Right ventricle myocardium superior (tissue), 1 donor: ENCODE measurements at regions not wholly inside any gene's neighbourhood (a gene's known extent, or its start where the extent isn't known, plus 50 kb on each side); places are given as distances from the start of the nearest gene placed in this dataset.

ENCODE experiments used
- ATAC-seq: fragments of 200-7000 bp; cut with Tn5 transposase; one replicate; pipeline ENCODE4 v1.9.1; 2020; ENCODE audit warnings: mild to moderate bottlenecking; ENCODE audit not compliant: poor library complexity
- DNase-seq: peaks from one replicate; pipeline ENCODE4 v3.0.0-alpha.2; 2020
- intact Hi-C: fragments of 100-400 bp; cut with DNase I; formaldehyde crosslinking; loops from one replicate; pipeline ENCODE4 v1.11.2; 2022
- donor health status: DM: no; HTN: yes; CAD: no; lungs with severe emphysema.

GRCh38 chr13:76449716-76450115 lies 436.5 kb downstream of the KCTD12 start:
- ATAC-seq (no peak), DNase-seq (no peak)
- intact Hi-C loops: no loop called here

DNA sequence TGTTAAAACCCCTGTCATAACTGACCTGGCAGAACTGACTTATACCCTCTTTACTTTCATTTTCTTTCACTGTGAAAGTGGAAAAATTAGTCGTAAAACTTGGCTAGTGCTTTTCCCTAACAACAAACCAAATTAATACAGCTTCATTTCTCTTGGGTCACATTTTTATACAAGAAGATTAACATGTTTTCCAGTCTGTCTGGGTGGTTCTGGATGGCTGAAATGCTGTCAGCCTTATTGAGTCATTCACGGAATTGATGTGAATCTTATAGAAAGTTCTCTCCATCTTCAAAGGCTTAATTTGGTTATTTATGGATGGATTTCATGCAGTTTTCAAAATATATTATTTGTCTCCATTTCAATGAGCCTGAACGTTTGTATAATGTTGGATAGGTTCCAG lies 440.0 kb downstream of the KCTD12 start:
- ATAC-seq (no peak), DNase-seq (no peak)
- intact Hi-C loops: no loop called here

DNA sequence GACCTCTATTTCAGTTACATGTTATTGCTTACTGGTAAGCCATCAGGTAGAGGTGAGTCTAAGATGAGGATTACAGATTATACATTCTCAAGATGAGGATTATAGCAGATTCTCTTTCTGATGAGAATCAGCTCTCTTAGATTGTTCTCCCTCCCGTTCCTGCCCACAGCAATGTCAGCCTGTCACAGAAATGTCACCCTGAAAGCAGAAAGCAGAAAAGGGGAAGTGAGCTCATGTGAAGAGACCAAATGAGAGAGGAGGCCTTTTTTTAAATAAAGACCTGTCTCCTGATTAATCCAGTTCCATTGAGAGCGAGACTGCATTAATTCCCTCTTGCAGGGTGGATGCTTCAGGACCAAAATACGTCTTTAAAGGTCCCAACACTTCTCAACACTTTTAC lies 445.6 kb downstream of the KCTD12 start:
- ATAC-seq: no peak
- no peak for DNase-seq
- intact Hi-C loops: no loop called here

DNA sequence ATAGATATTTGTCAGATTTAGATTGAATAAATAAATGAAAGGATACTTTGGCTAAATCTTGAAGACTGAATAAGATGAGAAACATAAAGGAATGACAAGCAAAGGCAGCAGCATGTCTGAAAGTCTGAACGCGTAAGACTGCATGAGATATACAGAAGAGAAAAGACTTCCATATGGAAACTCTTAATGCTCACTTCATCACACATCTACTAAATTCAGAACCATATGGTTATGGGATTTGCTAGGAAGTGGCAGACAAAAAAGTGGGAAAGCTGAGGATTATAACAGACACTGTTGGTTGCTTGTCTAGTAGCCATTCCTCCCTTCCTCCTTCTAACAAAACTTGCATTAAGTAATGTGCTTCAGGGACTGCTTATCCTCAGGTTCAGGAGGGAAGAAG lies 446.7 kb downstream of the KCTD12 start:
- intact Hi-C loops: no loop called here
- no peak for ATAC-seq
- DNase-seq: no peak

DNA sequence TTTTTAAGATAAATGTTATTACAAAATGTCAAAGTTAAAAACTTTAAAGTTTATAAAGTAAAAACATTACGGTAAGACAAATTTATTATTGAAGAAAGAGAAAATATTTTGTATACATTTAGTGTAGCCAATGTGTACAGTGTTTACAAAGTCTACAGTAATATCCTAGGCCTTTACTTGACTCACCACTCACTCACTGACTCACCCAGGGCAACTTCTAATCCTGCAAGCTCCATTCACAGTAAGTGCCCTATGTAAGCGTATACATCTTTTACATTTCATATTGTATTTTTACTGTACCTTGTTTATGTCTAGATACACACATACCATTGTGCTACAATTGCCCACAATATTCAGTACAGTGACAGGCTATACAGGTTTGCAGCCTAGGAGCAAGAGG lies 448.2 kb downstream of the KCTD12 start:
- DNase-seq: no peak
- no peak for ATAC-seq
- intact Hi-C loops: no loop called here

- intact Hi-C loops: no loop called here
- DNase-seq (no peak), ATAC-seq (peak; percentile 79)
Observed at GRCh38 chr13:76425935-76426334, 460.3 kb downstream of the KCTD12 start.

DNA sequence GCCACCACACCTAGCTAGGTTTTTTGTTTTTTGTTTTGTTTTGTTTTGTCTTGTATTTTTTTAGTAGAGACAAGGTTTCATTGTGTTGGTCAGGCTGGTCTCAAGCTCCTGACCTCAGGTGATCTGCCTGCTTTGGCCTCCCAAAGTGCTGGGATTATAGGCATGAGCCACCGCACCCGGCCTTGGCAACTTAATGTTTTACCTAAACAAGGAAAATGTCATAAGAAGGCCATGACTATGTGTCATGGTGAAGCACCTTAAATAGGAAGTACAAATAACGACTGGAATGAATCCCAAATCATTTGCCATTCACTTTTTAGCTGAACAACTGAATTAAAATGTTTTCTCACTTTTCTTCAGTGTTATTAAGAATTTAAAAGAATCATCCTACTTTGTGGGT lies 465.2 kb downstream of the KCTD12 start:
- ATAC-seq (no peak), DNase-seq (no peak)
- intact Hi-C loops: no loop called here

DNA sequence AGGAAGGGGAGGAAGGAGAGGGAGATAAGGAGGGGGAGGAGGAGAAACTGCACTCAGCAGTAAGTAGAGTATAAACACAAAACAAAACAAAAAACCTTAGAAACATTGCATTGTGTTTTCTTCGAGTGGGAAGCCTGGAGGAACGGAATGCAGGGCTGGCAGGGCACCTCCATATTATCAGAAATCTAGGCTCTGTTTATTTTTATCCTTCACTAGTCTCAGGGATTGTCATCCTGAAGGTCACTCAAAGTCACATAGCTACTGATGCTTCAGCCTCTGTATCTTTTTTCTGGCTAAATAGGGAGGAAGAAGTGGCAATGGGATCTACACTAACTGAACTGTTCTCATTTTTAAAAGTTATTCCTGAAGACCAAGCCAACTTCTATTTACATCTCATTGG lies 467.8 kb downstream of the KCTD12 start:
- intact Hi-C loops: no loop called here
- no peak for DNase-seq
- ATAC-seq: peak; percentile 57

GRCh38 chr13:76414320-76414719 lies 471.9 kb downstream of the KCTD12 start:
- DNase-seq (no peak), ATAC-seq (no peak)
- intact Hi-C loops: no loop called here

DNA sequence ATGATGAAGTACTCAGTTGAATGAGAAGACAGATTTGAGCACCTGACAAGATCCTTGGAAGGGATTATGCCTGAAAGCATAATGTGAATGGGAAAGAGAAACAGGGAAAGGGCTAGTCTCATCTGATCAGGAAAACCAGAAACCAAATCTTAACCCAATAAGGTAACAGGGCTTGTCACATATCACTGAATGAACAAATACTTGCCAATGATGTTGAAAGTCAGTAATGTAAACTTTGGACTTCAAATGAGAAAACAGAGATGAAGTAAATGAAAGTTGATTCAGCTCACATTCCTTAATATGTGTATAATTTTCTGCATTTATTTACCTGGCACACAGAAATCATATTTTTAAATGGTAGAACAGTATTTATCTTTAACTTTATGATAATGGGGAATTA lies 480.0 kb downstream of the KCTD12 start:
- DNase-seq: no peak
- no peak for ATAC-seq
- intact Hi-C loops: no loop called here

- intact Hi-C loops: no loop called here
- DNase-seq: no peak
- no peak for ATAC-seq
Observed at GRCh38 chr13:76398425-76398824, 487.8 kb downstream of the KCTD12 start.

- intact Hi-C loops: no loop called here
- no peak for DNase-seq
- no peak for ATAC-seq
Observed at GRCh38 chr13:76397413-76397812, 488.8 kb downstream of the KCTD12 start.

DNA sequence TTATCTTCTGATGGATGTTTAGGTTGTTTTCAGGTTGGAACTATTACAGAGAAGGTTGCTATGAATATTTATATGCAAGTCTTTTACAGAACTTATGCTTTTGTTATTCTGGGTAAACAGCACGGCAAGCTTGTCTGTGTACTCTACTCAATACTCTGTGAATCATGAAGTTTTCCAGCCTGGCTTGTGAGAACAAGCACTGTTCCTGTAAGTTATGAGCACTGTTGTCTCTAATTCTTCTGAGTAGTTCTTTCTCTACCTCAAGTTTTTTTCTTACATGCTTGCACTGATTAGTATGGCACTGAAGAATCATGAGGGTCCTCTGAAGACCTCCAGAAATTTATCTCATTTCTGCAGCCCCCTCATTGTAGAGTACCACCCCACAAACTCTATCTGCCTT lies 496.9 kb downstream of the KCTD12 start:
- ATAC-seq (no peak), DNase-seq (no peak)
- intact Hi-C loops: no loop called here

DNA sequence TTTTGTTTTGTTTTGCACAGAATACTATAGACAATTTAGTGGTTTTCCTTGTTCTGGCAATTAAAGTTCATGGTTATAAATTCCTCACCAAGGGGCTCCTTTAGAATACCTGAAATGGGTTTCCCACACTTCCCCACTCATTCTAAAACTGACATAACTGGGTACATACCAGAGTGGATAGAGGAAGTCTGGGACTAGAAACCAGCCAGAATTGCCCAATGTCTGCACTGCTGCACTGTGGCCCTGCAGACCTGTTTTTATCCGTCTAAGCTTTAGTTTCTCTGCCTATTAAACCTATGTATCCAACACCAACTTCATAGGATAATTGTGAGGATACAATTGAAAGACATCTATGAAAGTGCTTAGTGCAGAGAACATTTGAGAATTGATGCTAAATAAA lies 498.6 kb downstream of the KCTD12 start:
- no peak for ATAC-seq
- intact Hi-C loops: no loop called here

DNA sequence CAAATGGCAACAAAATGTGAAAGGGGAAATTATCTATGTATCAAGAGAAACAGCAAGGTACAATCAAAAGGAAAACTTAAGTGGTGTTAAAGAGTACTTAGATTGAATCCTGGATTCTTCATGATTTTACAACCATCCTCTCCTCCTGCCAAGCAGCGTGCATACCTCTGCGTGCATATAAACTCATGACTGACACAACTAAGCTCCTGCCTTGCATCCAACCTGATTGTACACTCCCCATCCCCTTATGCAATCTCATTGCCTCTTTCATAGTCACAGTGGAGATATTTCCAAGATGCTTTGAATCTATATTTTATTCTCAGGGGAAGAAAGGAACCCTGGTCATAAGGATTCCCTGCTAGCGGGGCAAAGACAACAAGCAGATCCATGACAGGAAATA lies 499.9 kb downstream of the KCTD12 start:
- no peak for ATAC-seq
- intact Hi-C loops: no loop called here

More for the DNA sequence above, 498.6 kb downstream of the KCTD12 start:
- no peak for DNase-seq

DNA sequence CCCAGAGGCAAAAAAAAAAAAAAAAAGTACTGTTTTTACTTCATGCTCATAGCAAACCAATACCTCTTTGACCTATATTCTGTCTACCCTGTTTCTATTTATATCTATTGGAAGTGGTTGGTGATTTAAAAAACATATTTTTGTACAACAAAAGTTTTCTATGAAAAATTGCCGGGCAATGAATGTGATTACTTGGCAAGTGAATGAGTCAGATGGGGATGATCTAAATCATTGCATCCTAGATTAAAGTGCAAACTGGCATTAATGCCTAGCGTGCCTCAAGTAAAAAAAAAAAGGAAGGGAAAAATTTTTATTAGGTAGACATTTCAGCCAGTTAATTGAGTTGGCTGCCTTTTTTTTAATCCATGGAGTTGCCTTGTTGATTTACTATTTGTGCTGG lies 500.6 kb downstream of the KCTD12 start:
- DNase-seq (no peak), ATAC-seq (no peak)
- intact Hi-C loops: no loop called here

More for the DNA sequence above, 499.9 kb downstream of the KCTD12 start:
- DNase-seq: no peak

DNA sequence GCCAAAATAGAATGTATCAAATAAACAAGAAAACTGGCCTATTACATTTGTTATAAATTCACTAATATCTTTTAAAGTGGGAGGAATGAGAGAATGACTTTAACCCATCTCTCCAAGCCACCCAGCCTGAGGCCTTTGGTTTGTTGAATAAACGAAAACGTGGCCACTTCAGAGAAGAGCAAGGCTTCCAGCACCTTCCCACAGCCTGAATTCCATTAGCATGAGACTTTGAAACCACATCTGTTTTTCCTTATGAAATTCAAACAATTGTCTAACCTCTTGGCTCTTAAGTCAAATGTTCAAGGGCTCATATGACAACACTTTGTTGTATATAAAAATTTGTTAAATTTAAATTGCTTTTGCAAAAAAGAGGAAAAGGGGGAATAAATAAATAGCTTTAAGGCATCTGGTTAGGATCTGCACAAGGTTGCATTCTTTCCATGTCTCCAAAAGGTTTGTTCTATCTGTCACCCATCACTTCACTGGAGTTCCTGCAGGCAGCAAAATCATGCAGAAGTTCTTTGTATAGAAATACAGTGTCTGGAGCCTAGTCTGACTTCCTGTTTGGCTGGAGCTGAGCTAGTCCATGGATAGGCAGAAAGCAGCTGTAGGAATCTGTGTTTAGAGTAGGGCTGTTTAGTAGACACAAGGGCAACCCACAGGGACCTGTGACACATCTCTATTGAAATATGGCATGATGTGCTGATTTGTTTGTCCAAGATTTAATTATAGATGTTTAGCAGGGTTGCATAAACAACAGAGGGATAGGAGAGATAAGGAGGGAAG lies 502.3 kb downstream of the KCTD12 start:
- intact Hi-C loops: no loop called here
- peak; percentile 41 for ATAC-seq
- DNase-seq: no peak

GRCh38 chr13:76380446-76381065 lies 505.6 kb downstream of the KCTD12 start:
- intact Hi-C loops: no loop called here
- DNase-seq (no peak), ATAC-seq (no peak)

- no peak for ATAC-seq
- intact Hi-C loops: no loop called here
- no peak for DNase-seq
Observed at GRCh38 chr13:76379341-76380105, 506.7 kb downstream of the KCTD12 start.

DNA sequence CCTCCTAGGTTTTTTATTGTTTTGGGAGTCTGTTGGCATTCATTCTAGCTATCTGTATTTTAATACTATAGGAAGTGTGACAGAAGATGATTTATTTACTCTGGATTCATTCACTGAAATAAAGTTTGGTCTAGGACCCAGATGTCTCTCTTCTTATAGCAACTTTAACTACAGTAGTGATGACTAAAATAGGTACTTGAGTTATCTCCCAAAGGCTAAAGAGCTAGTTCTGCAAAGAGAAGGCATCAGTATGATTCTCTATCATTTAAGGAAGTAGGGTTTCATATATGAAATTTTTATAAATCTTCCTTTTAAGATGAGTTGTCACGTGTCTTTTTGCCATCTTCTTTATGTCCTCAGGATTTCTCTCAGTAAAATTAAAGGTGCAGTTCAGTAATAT lies 507.4 kb downstream of the KCTD12 start:
- no peak for DNase-seq
- intact Hi-C loops: no loop called here
- ATAC-seq: no peak
